ENCODE measurements at regions not wholly inside any gene's neighbourhood (a gene's known extent, or its start where the extent isn't known, plus 50 kb on each side); places are given as distances from the start of the nearest gene placed in this dataset.
"Not testable (repeated sequence)": the region's sequence is repeated elsewhere in the genome, so short reads cannot be mapped to it uniquely, and the experiment has no call there.

GRCh38 chr14:30267141-30267540 lies 291.8 kb upstream of the G2E3 start:
- peak; percentile 21 for DNase-seq (ENCODE audit: low spot score)

- peak; percentile 91 for DNase-seq (ENCODE audit: low spot score)
Measured at GRCh38 chr14:30270200-30271161, 288.5 kb upstream of the G2E3 start.

GRCh38 chr14:30271811-30272323 lies 287.1 kb upstream of the G2E3 start:
- no peak for DNase-seq (ENCODE audit: low spot score)

- DNase-seq (ENCODE audit: low spot score): no peak
Measured at GRCh38 chr14:30272848-30273832, 285.8 kb upstream of the G2E3 start.

- DNase-seq (ENCODE audit: low spot score): no peak
Measured at GRCh38 chr14:30275604-30276003, 283.4 kb upstream of the G2E3 start.

- no peak for DNase-seq (ENCODE audit: low spot score)
Measured at GRCh38 chr14:30277268-30277667, 281.7 kb upstream of the G2E3 start.

GRCh38 chr14:30278856-30279255 lies 280.1 kb upstream of the G2E3 start:
- not testable (repeated sequence) for DNase-seq (ENCODE audit: low spot score)

GRCh38 chr14:30283822-30284446 lies 275.0 kb upstream of the G2E3 start:
- peak; percentile 55 for DNase-seq (ENCODE audit: low spot score)

GRCh38 chr14:30284808-30285207 lies 274.1 kb upstream of the G2E3 start:
- DNase-seq (ENCODE audit: low spot score): no peak

- no peak for DNase-seq (ENCODE audit: low spot score)
Measured at GRCh38 chr14:30287579-30288445, 271.1 kb upstream of the G2E3 start.

- no peak for DNase-seq (ENCODE audit: low spot score)
Measured at GRCh38 chr14:30290001-30290400, 269.0 kb upstream of the G2E3 start.

- DNase-seq (ENCODE audit: low spot score): peak; percentile 77
Measured at GRCh38 chr14:30291216-30291615, 267.7 kb upstream of the G2E3 start.

GRCh38 chr14:30292541-30292940 lies 266.4 kb upstream of the G2E3 start:
- no peak for DNase-seq (ENCODE audit: low spot score)

GRCh38 chr14:30295980-30296379 lies 263.0 kb upstream of the G2E3 start:
- no peak for DNase-seq (ENCODE audit: low spot score)

GRCh38 chr14:30296931-30297405 lies 262.0 kb upstream of the G2E3 start:
- no peak for DNase-seq (ENCODE audit: low spot score)

GRCh38 chr14:30297876-30298795 lies 260.8 kb upstream of the G2E3 start:
- DNase-seq (ENCODE audit: low spot score): no peak

GRCh38 chr14:30299915-30300314 lies 259.0 kb upstream of the G2E3 start:
- DNase-seq (ENCODE audit: low spot score): no peak

GRCh38 chr14:30303350-30303749 lies 255.6 kb upstream of the G2E3 start:
- DNase-seq (ENCODE audit: low spot score): no peak

GRCh38 chr14:30305346-30305745 lies 253.6 kb upstream of the G2E3 start:
- DNase-seq (ENCODE audit: low spot score): no peak

GRCh38 chr14:30309405-30309804 lies 249.6 kb upstream of the G2E3 start:
- no peak for DNase-seq (ENCODE audit: low spot score)

Measured in AG20443 (cell line).